ENCODE measurements at regions not wholly inside any gene's neighbourhood (a gene's known extent, or its start where the extent isn't known, plus 50 kb on each side); places are given as distances from the start of the nearest gene placed in this dataset.
A peak's percentile ranks its signal among the peaks of the same experiment; 100 is the strongest.

- WGBS, 2 donors: 61 to 78% methylated on average over 3 of the region's 3 CpGs
- DNase-seq (no peak), ATAC-seq (ENCODE audit: low FRiP score in 2 of 2) (no peak)
- Histone ChIP-seq H3K9me3 (no peaks in the 10 kb centered on the region), H3K36me3 (no peaks in the 10 kb centered on the region), H3K4me1 (no peaks in the 10 kb centered on the region), H3K4me3 (no peak overlapping the region), H3K27me3 (no peaks in the 10 kb centered on the region), H3K27ac (no peak overlapping the region)
- TF ChIP-seq EP300 (IDR thresholded peaks at IDR 0.05) (no peak), POLR2AphosphoS5 (IDR thresholded peaks at IDR 0.05) (no peak), POLR2A (IDR thresholded peaks at IDR 0.05) (no peak), CTCF (IDR thresholded peaks at IDR 0.05) (no peak)
Observed at GRCh38 chr14:22052795-22053194, 379.2 kb upstream of the OR4E1 start.

- WGBS, 2 donors: 30% methylated on average over 3 of the region's 3 CpGs
- H3K4me3 ChIP-seq: no peak overlapping the region
- H3K4me1 ChIP-seq: no peaks in the 10 kb centered on the region
- H3K27ac ChIP-seq: no peak overlapping the region
- H3K36me3 ChIP-seq: no peaks in the 10 kb centered on the region
- H3K27me3 ChIP-seq: no peaks in the 10 kb centered on the region
- no peaks in the 10 kb centered on the region for H3K9me3 ChIP-seq
- DNase-seq (no peak), ATAC-seq (ENCODE audit: low FRiP score in 2 of 2) (no peak)
- TF ChIP-seq CTCF (IDR thresholded peaks at IDR 0.05) (peak in 1 of 6 experiments; percentile 10), POLR2A (IDR thresholded peaks at IDR 0.05) (no peak)
Observed at GRCh38 chr14:22047115-22047514, 373.5 kb upstream of the OR4E1 start.

GRCh38 chr14:22046063-22046462 lies 372.4 kb upstream of the OR4E1 start:
- 44 to 61% methylated on average over 3 of the region's 3 CpGs for WGBS, 2 donors
- DNase-seq: peak in 1 of 2 donors; percentile 11
- H3K9me3 ChIP-seq: no peaks in the 10 kb centered on the region
- H3K27ac ChIP-seq: no peak overlapping the region
- no peak for ATAC-seq (ENCODE audit: low FRiP score in 2 of 2)
- H3K27me3 ChIP-seq: no peaks in the 10 kb centered on the region
- no peak for TF ChIP-seq CTCF (IDR thresholded peaks at IDR 0.05)
- TF ChIP-seq POLR2AphosphoS5 (IDR thresholded peaks at IDR 0.05): no peak
- no peak for TF ChIP-seq EP300 (IDR thresholded peaks at IDR 0.05)
- TF ChIP-seq POLR2A (IDR thresholded peaks at IDR 0.05): no peak
- no peak overlapping the region for H3K4me3 ChIP-seq
- H3K4me1 ChIP-seq: no peaks in the 10 kb centered on the region
- H3K36me3 ChIP-seq: no peaks in the 10 kb centered on the region

GRCh38 chr14:22044193-22044592 lies 370.6 kb upstream of the OR4E1 start:
- Histone ChIP-seq H3K9me3 (no peaks in the 10 kb centered on the region), H3K36me3 (no peaks in the 10 kb centered on the region), H3K4me1 (no peaks in the 10 kb centered on the region), H3K4me3 (no peak overlapping the region), H3K27ac (no peak overlapping the region), H3K27me3 (no peaks in the 10 kb centered on the region)
- no peak for ATAC-seq (ENCODE audit: low FRiP score in 2 of 2)
- WGBS, 2 donors: 81 to 82% methylated on average over 5 of the region's 5 CpGs
- TF ChIP-seq CTCF (IDR thresholded peaks at IDR 0.05) (no peak), POLR2AphosphoS5 (IDR thresholded peaks at IDR 0.05) (no peak), EP300 (IDR thresholded peaks at IDR 0.05) (no peak), POLR2A (IDR thresholded peaks at IDR 0.05) (no peak)
- no peak for DNase-seq

GRCh38 chr14:22040781-22041125 lies 367.1 kb upstream of the OR4E1 start:
- TF ChIP-seq POLR2A (IDR thresholded peaks at IDR 0.05): no peak
- TF ChIP-seq EP300 (IDR thresholded peaks at IDR 0.05): no peak
- no peak for TF ChIP-seq CTCF (IDR thresholded peaks at IDR 0.05)
- TF ChIP-seq POLR2AphosphoS5 (IDR thresholded peaks at IDR 0.05): no peak
- Histone ChIP-seq H3K9me3 (no peaks in the 10 kb centered on the region), H3K4me1 (no peaks in the 10 kb centered on the region), H3K27ac (no peak overlapping the region), H3K4me3 (no peak overlapping the region), H3K36me3 (no peaks in the 10 kb centered on the region), H3K27me3 (no peaks in the 10 kb centered on the region)
- ATAC-seq (ENCODE audit: low FRiP score in 2 of 2) (no peak), DNase-seq (no peak)
- WGBS, 2 donors: 82 to 90% methylated on average over 3 of the region's 3 CpGs

Measured in upper lobe of left lung (tissue), 6 donors.